ENCODE measurements at regions not wholly inside any gene's neighbourhood (a gene's known extent, or its start where the extent isn't known, plus 50 kb on each side); places are given as distances from the start of the nearest gene placed in this dataset.
A peak's percentile ranks its signal among the peaks of the same experiment; 100 is the strongest.

- ChIA-PET POLR2A (interaction anchor here (0.7 kb wide), 1 partner anchor 71 kb away, joined by 3 read pairs; no protein-coding TSS in a partner anchor), CTCF (ENCODE audit: unreplicated experiment) (interaction anchor here (0.6 kb wide), 1 partner anchor 293 kb away, joined by 3 read pairs; no protein-coding TSS in a partner anchor)
Measured at GRCh38 chr16:65710107-65710506, 588.2 kb upstream of the CDH11 start.

GRCh38 chr16:65704866-65705265, 583.0 kb upstream of the CDH11 start:
- intact Hi-C loops (cut with micrococcal nuclease; ENCODE audit: unreplicated experiment): loop anchor here (5.0 kb wide), 1 partner anchor 87 kb away; no protein-coding TSS in a partner anchor
- Histone ChIP-seq H3K9me3 (ENCODE audit: low read length) (no peaks in the 10 kb centered on the region), H2AFZ (ENCODE audit: low read length) (no peak overlapping the region), H3K79me2 (ENCODE audit: insufficient read depth, low read depth, low read length) (no peaks in the 10 kb centered on the region), H3K4me3 (ENCODE audit: low read depth, low read length, poor library complexity, severe bottlenecking) (no peak overlapping the region), H3K9me2 (ENCODE audit: insufficient read depth, low read length) (no peaks in the 10 kb centered on the region), H3K36me3 (ENCODE audit: insufficient read depth, low read length) (no peaks in the 10 kb centered on the region), H3K27ac (ENCODE audit: low read depth, low read length, poor library complexity, severe bottlenecking) (no peak overlapping the region), H3K4me2 (ENCODE audit: low read length) (no peak overlapping the region), H4K20me1 (ENCODE audit: insufficient read depth, low read length) (no peaks in the 10 kb centered on the region), H3K4me1 (ENCODE audit: insufficient read depth, low read length, poor library complexity, severe bottlenecking) (no peaks in the 10 kb centered on the region)
- POLR2A ChIA-PET: no interaction called here
- CTCF ChIA-PET (ENCODE audit: unreplicated experiment): no interaction called here
- TF ChIP-seq EZH2phosphoT487 (IDR thresholded peaks at IDR 0.05; ENCODE audit: borderline replicate concordance, low read depth, low read length): no peak
- TF ChIP-seq CTCF (conservative IDR thresholded peaks at IDR 0.05; ENCODE audit: low read length): peak; percentile 68
- no TSS peak for BruUV-seq (replicated peaks)
- DNase-seq (ENCODE audit: low spot score): no peak

More at GRCh38 chr16:65710107-65710506, 588.2 kb upstream of the CDH11 start:
- BruUV-seq (replicated peaks): no TSS peak
- no peak overlapping the region for H3K4me2 ChIP-seq (ENCODE audit: low read length)
- intact Hi-C loops (cut with micrococcal nuclease; ENCODE audit: unreplicated experiment): no loop called here
- H3K9me3 ChIP-seq (ENCODE audit: low read length): peaks cover 19% of the 10 kb centered on the region
- no peaks in the 10 kb centered on the region for H3K9me2 ChIP-seq (ENCODE audit: insufficient read depth, low read length)
- no peaks in the 10 kb centered on the region for H3K79me2 ChIP-seq (ENCODE audit: insufficient read depth, low read depth, low read length)
- H2AFZ ChIP-seq (ENCODE audit: low read length): no peak overlapping the region
- TF ChIP-seq EZH2phosphoT487 (IDR thresholded peaks at IDR 0.05; ENCODE audit: borderline replicate concordance, low read depth, low read length): no peak
- no peak for TF ChIP-seq CTCF (conservative IDR thresholded peaks at IDR 0.05; ENCODE audit: low read length)
- no peak overlapping the region for H3K4me3 ChIP-seq (ENCODE audit: low read depth, low read length, poor library complexity, severe bottlenecking)
- no peaks in the 10 kb centered on the region for H4K20me1 ChIP-seq (ENCODE audit: insufficient read depth, low read length)
- no peak for DNase-seq (ENCODE audit: low spot score)
- H3K27ac ChIP-seq (ENCODE audit: low read depth, low read length, poor library complexity, severe bottlenecking): no peak overlapping the region
- H3K4me1 ChIP-seq (ENCODE audit: insufficient read depth, low read length, poor library complexity, severe bottlenecking): peaks cover 7% of the 10 kb centered on the region
- no peaks in the 10 kb centered on the region for H3K36me3 ChIP-seq (ENCODE audit: insufficient read depth, low read length)

- intact Hi-C loops (cut with micrococcal nuclease; ENCODE audit: unreplicated experiment): loop anchor here (5.0 kb wide), 1 partner anchor 89 kb away; no protein-coding TSS in a partner anchor
- CTCF ChIA-PET (ENCODE audit: unreplicated experiment): no interaction called here
- no TSS peak for BruUV-seq (replicated peaks)
Measured at GRCh38 chr16:65702707-65703402, 581.0 kb upstream of the CDH11 start.

More at GRCh38 chr16:65702707-65703402, 581.0 kb upstream of the CDH11 start:
- Histone ChIP-seq H3K79me2 (ENCODE audit: insufficient read depth, low read depth, low read length) (no peaks in the 10 kb centered on the region), H3K4me3 (ENCODE audit: low read depth, low read length, poor library complexity, severe bottlenecking) (no peak overlapping the region), H3K4me1 (ENCODE audit: insufficient read depth, low read length, poor library complexity, severe bottlenecking) (no peaks in the 10 kb centered on the region), H2AFZ (ENCODE audit: low read length) (no peak overlapping the region), H4K20me1 (ENCODE audit: insufficient read depth, low read length) (no peaks in the 10 kb centered on the region), H3K27ac (ENCODE audit: low read depth, low read length, poor library complexity, severe bottlenecking) (no peak overlapping the region), H3K4me2 (ENCODE audit: low read length) (no peak overlapping the region), H3K9me3 (ENCODE audit: low read length) (no peaks in the 10 kb centered on the region), H3K9me2 (ENCODE audit: insufficient read depth, low read length) (no peaks in the 10 kb centered on the region), H3K36me3 (ENCODE audit: insufficient read depth, low read length) (no peaks in the 10 kb centered on the region)
- POLR2A ChIA-PET: no interaction called here
- no peak for TF ChIP-seq EZH2phosphoT487 (IDR thresholded peaks at IDR 0.05; ENCODE audit: borderline replicate concordance, low read depth, low read length)
- TF ChIP-seq CTCF (conservative IDR thresholded peaks at IDR 0.05; ENCODE audit: low read length): no peak
- no peak for DNase-seq (ENCODE audit: low spot score)
